HepG2 (cell line): ENCODE measurements at regions not wholly inside any gene's neighbourhood (a gene's known extent, or its start where the extent isn't known, plus 50 kb on each side); places are given as distances from the start of the nearest gene placed in this dataset.
A peak's percentile ranks its signal among the peaks of the same experiment; 100 is the strongest.

Source experiments
- ARID5B ChIP-seq: IDR thresholded peaks from 2 replicates; pipeline ENCODE4 v1.4.0; 2020; ENCODE audit warnings: mild to moderate bottlenecking, missing genetic modification reagents
- CSRNP1 ChIP-seq: sonication (generic); formaldehyde crosslinking; IDR thresholded peaks from 2 replicates; pipeline ENCODE4 v1.8.1; 2023; ENCODE audit warnings: mild to moderate bottlenecking, missing genetic modification reagents
- GATAD2A ChIP-seq: IDR thresholded peaks from 2 replicates; pipeline ENCODE4 v1.6.1; 2016
- GTF2F1 ChIP-seq: fragments of 150-350 bp; IDR thresholded peaks from 2 replicates; pipeline ENCODE4 v1.6.1; 2014; ENCODE audit warnings: low read length
- HDAC2 ChIP-seq: sonication (generic); formaldehyde crosslinking; IDR thresholded peaks from 2 replicates; pipeline ENCODE4 v1.4.0; 2020; ENCODE audit warnings: missing genetic modification reagents
- ISL2 ChIP-seq: sonication (generic); formaldehyde crosslinking; IDR thresholded peaks from 2 replicates; pipeline ENCODE4 v1.5.0; 2020; ENCODE audit warnings: missing genetic modification reagents
- KAT7 ChIP-seq: IDR thresholded peaks from 2 replicates; pipeline ENCODE4 v1.6.1; 2018; ENCODE audit warnings: borderline replicate concordance, missing compliant biosample characterization
- MXD4 ChIP-seq: IDR thresholded peaks from 2 replicates; pipeline ENCODE4 v1.6.1; 2016; ENCODE audit warnings: mild to moderate bottlenecking, missing biosample characterization, missing genetic modification reagents
- NFYB ChIP-seq: sonication (generic); formaldehyde crosslinking; IDR thresholded peaks from 2 replicates; pipeline ENCODE4 v1.4.0; 2020; ENCODE audit warnings: missing genetic modification reagents
- RCOR2 ChIP-seq: IDR thresholded peaks from 2 replicates; pipeline ENCODE4 v1.6.1; 2016; ENCODE audit warnings: missing biosample characterization, missing genetic modification reagents
- REPIN1 ChIP-seq: sonication (generic); formaldehyde crosslinking; IDR thresholded peaks from 2 replicates; pipeline ENCODE4 v1.8.0; 2022; ENCODE audit warnings: missing genetic modification reagents, low read depth, mild to moderate bottlenecking, borderline replicate concordance
- RERE ChIP-seq: IDR thresholded peaks from 2 replicates; pipeline ENCODE4 v1.6.1; 2016; ENCODE audit warnings: low read depth, missing genetic modification reagents, missing compliant biosample characterization
- RFX3 ChIP-seq: IDR thresholded peaks from 2 replicates; pipeline ENCODE4 v1.6.1; 2016; ENCODE audit warnings: missing biosample characterization, missing genetic modification reagents
- SRY ChIP-seq: sonication (generic); formaldehyde crosslinking; IDR thresholded peaks from 2 replicates; pipeline ENCODE4 v1.8.0; 2022; ENCODE audit warnings: mild to moderate bottlenecking, missing genetic modification reagents
- TCF7 ChIP-seq: sonication (generic); IDR thresholded peaks from 2 replicates; pipeline ENCODE4 v1.6.1; 2016; ENCODE audit warnings: antibody characterized with exemption, low read depth
- ZBTB34 ChIP-seq: sonication (generic); formaldehyde crosslinking; IDR thresholded peaks from 2 replicates; pipeline ENCODE4 v1.8.0; 2022; ENCODE audit warnings: mild to moderate bottlenecking, missing genetic modification reagents
- ZNF337 ChIP-seq: sonication (generic); formaldehyde crosslinking; IDR thresholded peaks from 2 replicates; pipeline ENCODE4 v1.5.1; 2020; ENCODE audit warnings: missing genetic modification reagents, low read depth, mild to moderate bottlenecking, borderline replicate concordance
- ZNF501 ChIP-seq: sonication (generic); formaldehyde crosslinking; IDR thresholded peaks from 2 replicates; pipeline ENCODE4 v1.5.1; 2020; ENCODE audit warnings: mild to moderate bottlenecking, moderate library complexity, missing genetic modification reagents

GRCh38 chr5:74500110-74500917, 140.2 kb downstream of the ENC1 start (continued):
- TF ChIP-seq RERE (CRISPR knock-in tag) (peak; percentile 85), ZNF501 (peak; percentile 61), RCOR2 (CRISPR knock-in tag) (peak; percentile 89), ARID5B (peak; percentile 95), ZBTB34 (CRISPR knock-in tag) (no peak), CSRNP1 (CRISPR knock-in tag) (no peak), TCF7 (peak; percentile 94), NFYB (peak; percentile 21; the same call in 1 of the 2 replicates), HDAC2 (CRISPR knock-in tag) (peak; percentile 91), KAT7 (CRISPR knock-in tag) (0 out of 2 replicates have a peak, but pooled peaks have one; percentile 35), GTF2F1 (no peak), MXD4 (CRISPR knock-in tag) (peak; percentile 38; the same call in 1 of the 2 replicates), ISL2 (CRISPR knock-in tag) (peak; percentile 95), GATAD2A (peak; percentile 85), ZNF337 (CRISPR knock-in tag) (no peak), SRY (CRISPR knock-in tag) (no peak), REPIN1 (CRISPR knock-in tag) (no peak), RFX3 (CRISPR knock-in tag) (no peak)
